ENCODE measurements at regions not wholly inside any gene's neighbourhood (a gene's known extent, or its start where the extent isn't known, plus 50 kb on each side); places are given as distances from the start of the nearest gene placed in this dataset.

- TF ChIP-seq CTCF (IDR thresholded peaks at IDR 0.05; ENCODE audit: insufficient read depth, low read depth, low read length) (no peak), EZH2 (IDR thresholded peaks at IDR 0.05; ENCODE audit: insufficient read depth, low read length) (no peak)
Observed at GRCh38 chr6:170193326-170193821, 97.5 kb downstream of the DLL1 start.

All from astrocyte (in vitro differentiated cells and primary cell).